Endothelial cell of umbilical vein (primary cell): ENCODE measurements at regions not wholly inside any gene's neighbourhood (a gene's known extent, or its start where the extent isn't known, plus 50 kb on each side); places are given as distances from the start of the nearest gene placed in this dataset.

ENCODE experiments used
- BruUV-seq: library from RNA; stranded (reverse); fragments of 400-500 nt; replicated peaks from 2 replicates; lab custom pipeline; 2021; lab: Mats Ljungman, UMichigan
- CTCF ChIA-PET: fragments of 300-600, 350-600 bp; sonication (Branson Sonifier 250); formaldehyde crosslinking; loops from one replicate; lab custom pipeline; 2021; ENCODE audit warnings: antibody characterized with exemption, inconsistent platforms; lab: Charles Lee
- POLR2A ChIA-PET: fragments of 300-600, 350-600 bp; sonication (Branson Sonifier 250); formaldehyde crosslinking; loops from one replicate; lab custom pipeline; 2021; ENCODE audit warnings: antibody characterized with exemption, inconsistent platforms; lab: Charles Lee
- DNase-seq: peaks from one replicate; pipeline ENCODE4 v3.0.0-alpha.2; 2011; ENCODE audit warnings: low read depth, low spot score
- FAIRE-seq: peaks from 2 replicates; lab custom pipeline; 2011; peaks lifted over from hg19 to GRCh38; lab: Jason Lieb, UNC
- H2AFZ ChIP-seq: 2 replicates; pipeline ENCODE4 v1.6.0; 2012; ENCODE audit warnings: low read depth, low read length, control low read depth, inconsistent platforms
- H3K27ac ChIP-seq: 2 replicates; pipeline ENCODE4 v1.5.1; 2011; ENCODE audit warnings: low read depth, mild to moderate bottlenecking, control low read depth, low read length, moderate library complexity; ENCODE audit not compliant: insufficient read depth
- H3K27me3 ChIP-seq, 2 experiments: 2 replicates each; pipeline versions ENCODE4 v1.6.0 to v1.6.1; 2011; ENCODE audit warnings: low read length in 2 of 2, mixed read lengths in 1 of 2; ENCODE audit not compliant: control insufficient read depth in 2 of 2, insufficient read depth in 2 of 2
- H3K36me3 ChIP-seq, 2 experiments: 2 replicates in 1 of 2; 3 replicates in 1 of 2; pipeline ENCODE4 v1.5.1; 2011; ENCODE audit warnings: low read length in 2 of 2, mild to moderate bottlenecking in 1 of 2, moderate library complexity in 1 of 2; ENCODE audit not compliant: control insufficient read depth in 2 of 2, insufficient read depth in 2 of 2; ENCODE audit errors: extremely low read depth in 1 of 2
- H3K4me1 ChIP-seq: 3 replicates; pipeline ENCODE4 v1.5.1; 2011; ENCODE audit warnings: mild to moderate bottlenecking, low read length; ENCODE audit not compliant: control insufficient read depth, insufficient read depth; ENCODE audit errors: extremely low read depth
- H3K4me2 ChIP-seq: 2 replicates; pipeline ENCODE4 v1.6.1; 2011; ENCODE audit warnings: low read length, control low read depth, mixed read lengths; ENCODE audit not compliant: insufficient read depth
- H3K4me3 ChIP-seq, 3 experiments: fragments of 200-600 bp in 1 of 3; sonication (generic), shearing (Covaris generic) in 1 of 3; replicated peaks in 1 of 3; 2 replicates each; pipeline ENCODE4 v1.5.1; 2011 to 2016; ENCODE audit warnings: control low read depth in 3 of 3, low read length in 3 of 3, mild to moderate bottlenecking in 2 of 3, inconsistent platforms in 1 of 3, low read depth in 1 of 3, moderate library complexity in 1 of 3; ENCODE audit not compliant: insufficient read depth in 1 of 3
- H3K79me2 ChIP-seq: 2 replicates; pipeline ENCODE4 v1.6.0; 2012; ENCODE audit warnings: low read length, inconsistent platforms; ENCODE audit not compliant: control insufficient read depth, insufficient read depth
- H3K9ac ChIP-seq: replicated peaks from 2 replicates; pipeline ENCODE3; 2011; ENCODE audit warnings: low read length, control low read depth; ENCODE audit not compliant: insufficient read depth; ENCODE audit errors: extremely low read depth
- H3K9me1 ChIP-seq: replicated peaks from 3 replicates; pipeline ENCODE4 v1.6.0; 2011; ENCODE audit warnings: mild to moderate bottlenecking, low read length; ENCODE audit not compliant: control insufficient read depth, insufficient read depth; ENCODE audit errors: extremely low read depth
- H3K9me3 ChIP-seq: replicated peaks from 2 replicates; pipeline ENCODE4 v1.5.1; 2012; ENCODE audit warnings: low read length, inconsistent platforms; ENCODE audit not compliant: control insufficient read depth, insufficient read depth
- H4K20me1 ChIP-seq: replicated peaks from 2 replicates; pipeline ENCODE3; 2011; ENCODE audit warnings: mild to moderate bottlenecking, low read length; ENCODE audit not compliant: control insufficient read depth, insufficient read depth; ENCODE audit errors: extremely low read depth
- EZH2 ChIP-seq: IDR thresholded peaks from 2 replicates; pipeline ENCODE4 v1.6.1; 2012; ENCODE audit warnings: borderline replicate concordance, low read depth, mild to moderate bottlenecking, moderate library complexity, low read length, inconsistent platforms; ENCODE audit not compliant: severe bottlenecking
- FOS ChIP-seq: IDR thresholded peaks from 2 replicates; pipeline ENCODE4 v1.6.1; 2011; ENCODE audit warnings: mild to moderate bottlenecking, low read length, moderate library complexity, borderline replicate concordance; ENCODE audit not compliant: insufficient read depth
- GATA2 ChIP-seq: IDR thresholded peaks from 2 replicates; pipeline ENCODE4 v1.7.0; 2011; ENCODE audit warnings: low read depth, mild to moderate bottlenecking, moderate library complexity, mixed read lengths, low read length; ENCODE audit not compliant: insufficient read length, insufficient read depth
- JUN ChIP-seq: IDR thresholded peaks from 2 replicates; pipeline ENCODE4 v1.6.1; 2011; ENCODE audit warnings: borderline replicate concordance, low read depth; ENCODE audit not compliant: insufficient read length, insufficient read depth
- MYC ChIP-seq: IDR thresholded peaks from one replicate; pipeline ENCODE4 v1.6.1; 2011; ENCODE audit warnings: mild to moderate bottlenecking, low read depth, low read length
- POLR2A ChIP-seq: IDR thresholded peaks from 2 replicates; pipeline ENCODE4 v1.6.1; 2012; ENCODE audit warnings: low read depth, mild to moderate bottlenecking, control low read depth, low read length
- POLR2AphosphoS5 ChIP-seq: IDR thresholded peaks from 2 replicates; pipeline ENCODE4 v1.6.1; 2012; ENCODE audit warnings: low read depth, mild to moderate bottlenecking, control low read depth, low read length, moderate library complexity; ENCODE audit not compliant: insufficient read depth
- dilution Hi-C: fragments of 300-500 bp; cut with MboI; formaldehyde crosslinking; loops from one replicate; pipeline ENCODE4 v1.15.0; 2019; ENCODE audit warnings: low sequenced_read_pairs; ENCODE audit not compliant: extremely low pct_ligation_motif_present
- intact Hi-C: fragments of 100-400 bp; cut with micrococcal nuclease; formaldehyde crosslinking; loops from one replicate; pipeline ENCODE4 v1.10.0; 2022
- TF ChIP-seq, protein P1 (sequence below), 2 donors: IDR thresholded peaks; 1 replicate in 1 of 2; 2 replicates in 1 of 2; pipeline ENCODE4 v1.5.1; 2011; ENCODE audit warnings: low read length in 2 of 2, mild to moderate bottlenecking in 2 of 2, moderate library complexity in 2 of 2, control low read depth in 1 of 2, inconsistent platforms in 1 of 2, low read depth in 1 of 2; ENCODE audit not compliant: insufficient read depth in 1 of 2; ENCODE audit errors: extremely low read depth in 1 of 2
- TF ChIP-seq, protein P2 (sequence below): IDR thresholded peaks from 2 replicates; pipeline ENCODE4 v1.6.1; 2011; ENCODE audit not compliant: insufficient read depth, insufficient read length

DNA sequence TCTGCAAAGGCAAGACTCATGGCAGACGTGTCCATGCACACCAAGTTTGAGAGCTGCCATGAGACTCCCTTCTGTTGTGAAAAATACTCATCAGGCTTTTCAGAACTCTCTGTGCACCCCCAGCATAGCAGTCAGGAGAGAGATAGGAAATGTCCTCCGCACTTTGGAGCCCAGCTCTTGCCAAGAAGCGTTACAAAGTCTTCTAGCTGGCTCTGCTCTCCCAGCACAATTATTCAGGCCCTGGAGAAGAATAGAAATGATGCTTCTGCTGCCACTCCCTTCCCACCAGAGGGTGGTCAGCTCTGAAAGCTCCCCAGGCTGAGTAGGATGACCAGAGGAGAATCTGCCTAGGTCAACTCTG, 594.4 kb upstream of the ID2 start:
- DNase-seq (no peak), FAIRE-seq (no peak)
- Histone ChIP-seq H3K36me3 (no peaks in the 10 kb centered on the region), H3K4me2 (no peak overlapping the region), H3K27ac (no peak overlapping the region), H3K9me3 (no peaks in the 10 kb centered on the region), H2AFZ (no peak overlapping the region), H3K4me3 (no peak overlapping the region), H3K9me1 (no peaks in the 10 kb centered on the region), H3K79me2 (no peaks in the 10 kb centered on the region), H3K4me1 (no peaks in the 10 kb centered on the region), H3K27me3 (no peaks in the 10 kb centered on the region), H4K20me1 (no peaks in the 10 kb centered on the region), H3K9ac (no peak overlapping the region)
- TF ChIP-seq MYC (no peak), EZH2 (no peak), FOS (no peak), GATA2 (no peak), POLR2AphosphoS5 (no peak), POLR2A (no peak), JUN (no peak)
- TF ChIP-seq, protein P1, sequence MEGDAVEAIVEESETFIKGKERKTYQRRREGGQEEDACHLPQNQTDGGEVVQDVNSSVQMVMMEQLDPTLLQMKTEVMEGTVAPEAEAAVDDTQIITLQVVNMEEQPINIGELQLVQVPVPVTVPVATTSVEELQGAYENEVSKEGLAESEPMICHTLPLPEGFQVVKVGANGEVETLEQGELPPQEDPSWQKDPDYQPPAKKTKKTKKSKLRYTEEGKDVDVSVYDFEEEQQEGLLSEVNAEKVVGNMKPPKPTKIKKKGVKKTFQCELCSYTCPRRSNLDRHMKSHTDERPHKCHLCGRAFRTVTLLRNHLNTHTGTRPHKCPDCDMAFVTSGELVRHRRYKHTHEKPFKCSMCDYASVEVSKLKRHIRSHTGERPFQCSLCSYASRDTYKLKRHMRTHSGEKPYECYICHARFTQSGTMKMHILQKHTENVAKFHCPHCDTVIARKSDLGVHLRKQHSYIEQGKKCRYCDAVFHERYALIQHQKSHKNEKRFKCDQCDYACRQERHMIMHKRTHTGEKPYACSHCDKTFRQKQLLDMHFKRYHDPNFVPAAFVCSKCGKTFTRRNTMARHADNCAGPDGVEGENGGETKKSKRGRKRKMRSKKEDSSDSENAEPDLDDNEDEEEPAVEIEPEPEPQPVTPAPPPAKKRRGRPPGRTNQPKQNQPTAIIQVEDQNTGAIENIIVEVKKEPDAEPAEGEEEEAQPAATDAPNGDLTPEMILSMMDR (IDR thresholded peaks at IDR 0.05; ENCODE audit: extremely low read depth in 1 of 2, insufficient read depth in 1 of 2, low read depth in 1 of 2, low read length in 2 of 2) = no peak
- TF ChIP-seq, protein P2, sequence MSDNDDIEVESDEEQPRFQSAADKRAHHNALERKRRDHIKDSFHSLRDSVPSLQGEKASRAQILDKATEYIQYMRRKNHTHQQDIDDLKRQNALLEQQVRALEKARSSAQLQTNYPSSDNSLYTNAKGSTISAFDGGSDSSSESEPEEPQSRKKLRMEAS = no peak
- intact Hi-C loops = no loop called here
- dilution Hi-C loops = no loop called here
- BruUV-seq = no TSS peak
- ChIA-PET CTCF (no interaction called here), POLR2A (no interaction called here)
